Coronary artery (tissue), 2 donors: ENCODE measurements at regions not wholly inside any gene's neighbourhood (a gene's known extent, or its start where the extent isn't known, plus 50 kb on each side); places are given as distances from the start of the nearest gene placed in this dataset.

ENCODE experiments used
- DNase-seq: peaks from one replicate; pipeline ENCODE4 v3.0.0-alpha.2; 2017; ENCODE audit warnings: low spot score
- H3K27ac ChIP-seq, 2 donors: fragments of 200-600 bp; sonication (generic); one replicate each; pipeline ENCODE4 v1.5.1; 2016 to 2019
- H3K4me3 ChIP-seq: fragments of 200-600 bp; sonication (generic); 2 replicates; pipeline ENCODE4 v1.5.1; 2016; ENCODE audit warnings: mild to moderate bottlenecking, moderate library complexity
- CTCF ChIP-seq: fragments of 200-600 bp; sonication (generic); IDR thresholded peaks from one replicate; pipeline ENCODE4 v1.5.1; 2019; ENCODE audit warnings: antibody characterized with exemption

DNA sequence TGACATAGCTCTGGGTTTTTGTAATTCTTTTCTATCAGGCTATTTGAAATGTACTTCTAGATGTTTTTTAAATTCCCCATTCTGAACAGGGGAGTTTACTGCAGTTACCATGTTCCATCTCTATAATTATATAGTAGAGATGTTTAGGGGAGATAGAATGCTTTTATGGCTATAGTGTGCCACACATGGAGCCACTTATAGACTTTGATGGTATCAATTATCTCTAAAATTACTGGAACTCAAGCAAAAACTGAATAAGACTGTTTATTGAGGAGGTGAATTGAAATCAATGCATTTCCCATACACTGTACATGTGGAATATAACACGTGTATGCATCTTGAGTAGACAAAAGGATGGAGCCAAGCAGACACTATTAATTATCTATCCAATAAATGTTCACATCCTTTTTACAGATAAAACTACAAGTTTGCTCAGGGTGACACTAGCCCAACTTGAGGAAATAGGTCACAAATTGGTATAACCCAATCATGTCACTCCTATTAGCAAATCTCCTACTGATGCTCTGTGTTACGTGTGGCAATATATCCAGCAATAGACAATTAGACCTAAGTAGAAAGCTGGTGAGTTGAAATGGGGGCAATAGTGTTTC, 1882.6 kb downstream of the PCDH9 start:
- H3K27ac ChIP-seq: no peak overlapping the region
- no peak overlapping the region for H3K4me3 ChIP-seq
- DNase-seq: no peak
- TF ChIP-seq CTCF: no peak

DNA sequence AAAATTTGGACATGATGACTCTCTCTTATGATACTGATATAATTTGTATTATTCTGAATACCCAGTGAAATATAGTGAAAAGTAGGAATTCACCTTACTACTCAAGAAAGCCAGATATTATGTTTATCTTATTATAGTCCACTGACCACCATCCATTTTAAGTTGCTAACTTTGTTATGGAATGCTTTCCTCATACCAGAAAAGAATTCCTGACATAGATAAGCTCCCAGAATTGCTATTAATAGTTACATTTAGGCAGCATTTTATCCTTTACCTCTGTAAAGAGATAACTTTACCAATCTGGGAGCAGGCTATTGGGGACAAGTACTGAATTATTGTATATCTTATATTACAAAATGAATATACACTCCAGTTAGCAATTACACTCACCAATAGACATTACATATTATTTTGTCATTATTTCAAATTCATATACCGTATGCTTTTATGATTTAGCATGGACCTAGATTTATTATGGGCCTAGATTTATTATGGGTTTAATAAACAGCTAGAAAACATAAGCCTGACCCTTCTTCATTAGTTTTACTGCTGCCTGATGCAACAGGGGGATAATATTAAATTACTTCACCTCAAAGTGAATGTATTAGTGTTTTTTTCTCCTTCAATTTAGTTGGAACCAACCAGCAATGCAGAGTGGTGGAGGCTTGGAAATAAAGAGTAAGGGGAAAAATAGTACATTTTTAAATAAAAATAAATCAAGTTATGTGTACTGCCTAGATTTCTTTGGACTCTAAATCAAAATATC, 1886.1 kb downstream of the PCDH9 start:
- Histone ChIP-seq H3K4me3 (no peak overlapping the region), H3K27ac (no peak overlapping the region)
- TF ChIP-seq CTCF: no peak
- DNase-seq: no peak

DNA sequence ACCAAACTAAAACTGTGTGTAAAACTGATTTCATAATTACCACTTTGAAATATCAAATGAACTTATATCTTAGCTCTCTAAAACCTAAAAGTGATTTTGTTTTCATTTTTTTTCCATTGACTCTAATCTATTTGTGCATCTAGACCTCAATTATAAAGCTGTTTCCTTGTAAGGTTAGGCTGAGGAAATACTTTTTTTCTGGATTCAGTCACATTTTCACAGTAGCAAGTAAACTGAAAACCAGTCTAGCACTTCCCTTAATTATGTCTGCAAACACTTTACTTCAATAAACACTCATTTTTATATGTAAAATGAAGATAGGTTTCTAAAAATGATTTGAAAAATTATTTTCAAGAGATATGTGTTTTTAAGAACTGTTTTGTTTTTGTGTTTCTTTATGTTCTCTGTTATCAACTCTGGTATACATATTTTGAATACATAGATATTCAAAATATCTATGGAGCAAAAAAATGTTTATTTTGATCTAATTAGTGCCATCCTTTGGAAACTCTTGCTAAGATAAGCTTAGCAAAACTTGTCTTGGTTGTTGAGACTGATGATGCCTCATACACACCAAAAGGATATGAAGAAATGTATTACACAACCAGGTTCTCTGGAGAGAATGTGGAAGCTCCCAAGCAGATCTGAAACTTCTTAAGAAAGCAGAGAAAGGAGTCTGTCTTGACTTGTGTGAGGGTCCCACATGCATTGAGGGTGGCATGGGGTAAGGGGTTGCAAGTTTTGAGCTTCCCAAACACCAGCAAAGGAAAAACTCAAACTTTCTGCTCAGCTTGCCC, 1887.4 kb downstream of the PCDH9 start:
- Histone ChIP-seq H3K27ac (no peak overlapping the region), H3K4me3 (no peak overlapping the region)
- TF ChIP-seq CTCF: no peak
- no peak for DNase-seq

- H3K27ac ChIP-seq: no peak overlapping the region
- H3K4me3 ChIP-seq: no peak overlapping the region
- no peak for TF ChIP-seq CTCF
These were observed 1890.9 kb downstream of the PCDH9 start for GRCh38 chr13:65339241-65339640.

GRCh38 chr13:65336916-65337315, 1893.2 kb downstream of the PCDH9 start:
- no peak overlapping the region for H3K4me3 ChIP-seq
- no peak for DNase-seq
- no peak overlapping the region for H3K27ac ChIP-seq
- no peak for TF ChIP-seq CTCF

More at GRCh38 chr13:65339241-65339640, 1890.9 kb downstream of the PCDH9 start:
- DNase-seq: no peak

GRCh38 chr13:65336087-65336749, 1893.9 kb downstream of the PCDH9 start:
- Histone ChIP-seq H3K4me3 (no peak overlapping the region), H3K27ac (no peak overlapping the region)
- no peak for DNase-seq
- no peak for TF ChIP-seq CTCF
